ENCODE measurements at regions not wholly inside any gene's neighbourhood (a gene's known extent, or its start where the extent isn't known, plus 50 kb on each side); places are given as distances from the start of the nearest gene placed in this dataset.
"Not testable (repeated sequence)": the region's sequence is repeated elsewhere in the genome, so short reads cannot be mapped to it uniquely, and the experiment has no call there.

GRCh38 chr14:85344847-85345570, 184.9 kb upstream of the FLRT2 start:
- no peak for DNase-seq (ENCODE audit: low read depth in 2 of 3, low spot score in 1 of 3)

- DNase-seq (ENCODE audit: low read depth in 2 of 3, low spot score in 1 of 3), result no peak
Measured at GRCh38 chr14:85350667-85351066, 179.3 kb upstream of the FLRT2 start.

- DNase-seq (ENCODE audit: low read depth in 2 of 3, low spot score in 1 of 3), result not testable (repeated sequence)
Measured at GRCh38 chr14:85352588-85352987, 177.4 kb upstream of the FLRT2 start.

GRCh38 chr14:85357120-85357519, 172.8 kb upstream of the FLRT2 start:
- no peak for DNase-seq (ENCODE audit: low read depth in 2 of 3, low spot score in 1 of 3)

GRCh38 chr14:85358136-85358785, 171.7 kb upstream of the FLRT2 start:
- DNase-seq (ENCODE audit: low read depth in 2 of 3, low spot score in 1 of 3), result no peak

GRCh38 chr14:85359505-85359904, 170.4 kb upstream of the FLRT2 start:
- DNase-seq (ENCODE audit: low read depth in 2 of 3, low spot score in 1 of 3), result no peak

- DNase-seq (ENCODE audit: low read depth in 2 of 3, low spot score in 1 of 3), result no peak
Measured at GRCh38 chr14:85363358-85363757, 166.6 kb upstream of the FLRT2 start.

GRCh38 chr14:85366226-85366625, 163.7 kb upstream of the FLRT2 start:
- no peak for DNase-seq (ENCODE audit: low read depth in 2 of 3, low spot score in 1 of 3)

- no peak for DNase-seq (ENCODE audit: low read depth in 2 of 3, low spot score in 1 of 3)
Measured at GRCh38 chr14:85380881-85381280, 149.1 kb upstream of the FLRT2 start.

- DNase-seq (ENCODE audit: low read depth in 2 of 3, low spot score in 1 of 3), result no peak
Measured at GRCh38 chr14:85382341-85382740, 147.6 kb upstream of the FLRT2 start.

- DNase-seq (ENCODE audit: low read depth in 2 of 3, low spot score in 1 of 3), result no peak
Measured at GRCh38 chr14:85387181-85387580, 142.8 kb upstream of the FLRT2 start.

- no peak for DNase-seq (ENCODE audit: low read depth in 2 of 3, low spot score in 1 of 3)
Measured at GRCh38 chr14:85390236-85390635, 139.7 kb upstream of the FLRT2 start.

GRCh38 chr14:85391455-85391854, 138.5 kb upstream of the FLRT2 start:
- DNase-seq (ENCODE audit: low read depth in 2 of 3, low spot score in 1 of 3), result no peak

GRCh38 chr14:85391892-85392291, 138.1 kb upstream of the FLRT2 start:
- no peak for DNase-seq (ENCODE audit: low read depth in 2 of 3, low spot score in 1 of 3)

GRCh38 chr14:85399186-85399585, 130.8 kb upstream of the FLRT2 start:
- DNase-seq (ENCODE audit: low read depth in 2 of 3, low spot score in 1 of 3), result no peak

- no peak for DNase-seq (ENCODE audit: low read depth in 2 of 3, low spot score in 1 of 3)
Measured at GRCh38 chr14:85400678-85401077, 129.3 kb upstream of the FLRT2 start.

- DNase-seq (ENCODE audit: low read depth in 2 of 3, low spot score in 1 of 3), result no peak
Measured at GRCh38 chr14:85401384-85401783, 128.6 kb upstream of the FLRT2 start.

GRCh38 chr14:85402569-85403162, 127.3 kb upstream of the FLRT2 start:
- no peak for DNase-seq (ENCODE audit: low read depth in 2 of 3, low spot score in 1 of 3)

- DNase-seq (ENCODE audit: low read depth in 2 of 3, low spot score in 1 of 3), result no peak
Measured at GRCh38 chr14:85409481-85410210, 120.3 kb upstream of the FLRT2 start.

GRCh38 chr14:85412756-85413155, 117.2 kb upstream of the FLRT2 start:
- no peak for DNase-seq (ENCODE audit: low read depth in 2 of 3, low spot score in 1 of 3)

GRCh38 chr14:85413836-85414526, 116.0 kb upstream of the FLRT2 start:
- DNase-seq (ENCODE audit: low read depth in 2 of 3, low spot score in 1 of 3), result no peak
